ENCODE measurements at regions not wholly inside any gene's neighbourhood (a gene's known extent, or its start where the extent isn't known, plus 50 kb on each side); places are given as distances from the start of the nearest gene placed in this dataset.
"Not testable (repeated sequence)": the region's sequence is repeated elsewhere in the genome, so short reads cannot be mapped to it uniquely, and the experiment has no call there.

- DNase-seq (no peak), ATAC-seq (ENCODE audit: low FRiP score) (no peak)
- no peaks in the 10 kb centered on the region for H3K36me3 ChIP-seq (ENCODE audit: control insufficient read depth in 1 of 2, insufficient read depth in 2 of 2, low read length in 1 of 2)
- H3K4me3 ChIP-seq (ENCODE audit: low read length in 2 of 2): no peak overlapping the region
- no peaks in the 10 kb centered on the region for H3K9me3 ChIP-seq (ENCODE audit: control insufficient read depth, low read length)
- no peaks in the 10 kb centered on the region for H3K27me3 ChIP-seq (ENCODE audit: control insufficient read depth in 1 of 2, insufficient read depth in 2 of 2, low read length in 1 of 2)
- no peaks in the 10 kb centered on the region for H3K4me1 ChIP-seq (ENCODE audit: control insufficient read depth in 1 of 2, insufficient read depth in 2 of 2, low read length in 2 of 2)
- intact Hi-C loops (cut with DNase I): no loop called here
- 82 to 86% methylated on average over 4 of the region's 4 CpGs for WGBS, 2 donors
- H3K27ac ChIP-seq (ENCODE audit: low read depth in 1 of 2, low read length in 2 of 2): no peak overlapping the region
Measured at GRCh38 chr2:22958308-22958707, 426.7 kb upstream of the KLHL29 start.

DNA sequence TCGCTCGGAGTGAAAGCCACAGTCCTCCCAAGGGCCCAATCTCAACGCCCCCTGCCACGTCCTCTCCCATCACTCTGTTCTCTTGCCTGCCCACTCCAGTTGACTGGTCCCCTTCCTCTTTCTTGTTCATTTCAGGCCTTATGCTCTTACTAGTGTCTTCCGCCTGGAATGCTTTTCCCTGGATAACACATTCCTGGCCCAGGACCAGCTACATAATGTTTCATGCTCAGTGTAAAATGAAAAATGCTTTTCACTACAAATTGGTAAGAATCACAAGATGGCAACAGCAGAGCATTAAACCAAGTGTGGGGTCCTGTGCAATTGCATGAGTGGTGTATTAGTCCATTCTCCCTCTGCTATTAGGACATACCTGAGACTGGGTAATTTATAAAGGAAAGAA, 417.2 kb upstream of the KLHL29 start:
- no peak overlapping the region for H3K4me3 ChIP-seq (ENCODE audit: low read length in 2 of 2)
- no peak for DNase-seq
- no peaks in the 10 kb centered on the region for H3K36me3 ChIP-seq (ENCODE audit: control insufficient read depth in 1 of 2, insufficient read depth in 2 of 2, low read length in 1 of 2)
- H3K9me3 ChIP-seq (ENCODE audit: control insufficient read depth, low read length): peaks cover 2% of the 10 kb centered on the region
- no peak for ATAC-seq (ENCODE audit: low FRiP score)
- WGBS, 2 donors: 41 to 74% methylated on average over 5 of the region's 5 CpGs
- intact Hi-C loops (cut with DNase I): no loop called here
- no peak overlapping the region for H3K27ac ChIP-seq (ENCODE audit: low read depth in 1 of 2, low read length in 2 of 2)
- no peaks in the 10 kb centered on the region for H3K27me3 ChIP-seq (ENCODE audit: control insufficient read depth in 1 of 2, insufficient read depth in 2 of 2, low read length in 1 of 2)
- H3K4me1 ChIP-seq (ENCODE audit: control insufficient read depth in 1 of 2, insufficient read depth in 2 of 2, low read length in 2 of 2): no peaks in the 10 kb centered on the region

DNA sequence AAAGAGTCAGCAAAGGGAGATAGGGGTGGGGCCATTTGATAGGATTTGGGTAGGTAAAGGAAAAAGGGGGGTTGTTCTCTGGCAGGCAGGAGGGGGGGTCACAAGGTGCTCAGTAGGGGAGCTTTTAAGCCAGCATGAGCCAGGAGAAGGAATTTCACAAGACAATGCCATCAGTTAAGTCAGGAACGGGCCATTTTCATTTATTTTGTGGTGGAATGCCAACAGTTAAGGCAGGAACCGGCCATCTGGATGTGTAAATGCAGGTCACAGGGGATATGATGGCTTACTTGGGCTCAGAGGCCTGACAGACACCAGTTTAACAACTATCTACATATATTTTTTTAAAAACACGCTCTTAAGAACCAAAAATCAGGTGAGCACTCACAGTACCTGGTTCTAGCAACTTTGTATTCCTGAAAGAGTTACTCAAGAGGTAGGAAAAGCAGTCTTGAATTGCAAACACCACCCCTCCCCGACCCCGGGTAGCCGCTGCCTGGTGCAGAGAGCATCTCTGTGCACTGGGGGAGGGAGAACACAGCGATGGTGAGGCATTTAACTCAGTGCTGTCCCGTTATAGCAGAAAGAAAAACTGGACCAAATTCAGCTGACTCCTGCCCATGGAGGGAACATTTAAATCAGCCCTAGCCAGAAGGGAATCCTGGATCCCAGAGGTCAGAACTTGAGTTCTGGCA, 414.5 kb upstream of the KLHL29 start:
- no peak overlapping the region for H3K4me3 ChIP-seq (ENCODE audit: low read length in 2 of 2)
- no peak overlapping the region for H3K27ac ChIP-seq (ENCODE audit: low read depth in 1 of 2, low read length in 2 of 2)
- H3K27me3 ChIP-seq (ENCODE audit: control insufficient read depth in 1 of 2, insufficient read depth in 2 of 2, low read length in 1 of 2): no peaks in the 10 kb centered on the region
- H3K9me3 ChIP-seq (ENCODE audit: control insufficient read depth, low read length): peaks cover 2% of the 10 kb centered on the region
- DNase-seq: no peak
- intact Hi-C loops (cut with DNase I): no loop called here
- ATAC-seq (ENCODE audit: low FRiP score): no peak
- no peaks in the 10 kb centered on the region for H3K36me3 ChIP-seq (ENCODE audit: control insufficient read depth in 1 of 2, insufficient read depth in 2 of 2, low read length in 1 of 2)
- WGBS, 2 donors: 28 to 31% methylated on average over 8 of the region's 8 CpGs
- H3K4me1 ChIP-seq (ENCODE audit: control insufficient read depth in 1 of 2, insufficient read depth in 2 of 2, low read length in 2 of 2): no peaks in the 10 kb centered on the region

DNA sequence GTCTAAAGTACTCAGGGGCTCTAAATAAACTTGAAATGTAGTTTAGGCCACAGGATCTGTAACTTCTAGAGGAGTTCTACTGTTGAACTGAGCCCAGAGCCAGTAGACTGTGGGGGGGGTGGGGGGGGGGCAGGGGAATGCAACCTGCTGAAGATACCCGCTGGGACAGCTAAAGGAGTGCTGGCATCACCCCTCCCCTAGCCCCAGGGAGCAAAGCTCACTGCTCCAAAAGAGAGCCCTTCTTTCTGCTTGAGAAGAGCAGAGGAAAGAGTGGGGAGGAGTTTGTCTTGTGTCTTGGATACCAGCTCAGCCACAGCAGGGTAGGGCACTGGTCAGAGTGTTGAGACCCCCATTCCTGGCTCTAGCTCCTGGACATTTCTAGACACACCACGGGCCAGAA, 414.0 kb upstream of the KLHL29 start:
- ATAC-seq (ENCODE audit: low FRiP score): no peak
- no peak for DNase-seq
- peaks cover 2% of the 10 kb centered on the region for H3K9me3 ChIP-seq (ENCODE audit: control insufficient read depth, low read length)
- no peaks in the 10 kb centered on the region for H3K27me3 ChIP-seq (ENCODE audit: control insufficient read depth in 1 of 2, insufficient read depth in 2 of 2, low read length in 1 of 2)
- intact Hi-C loops (cut with DNase I): no loop called here
- H3K36me3 ChIP-seq (ENCODE audit: control insufficient read depth in 1 of 2, insufficient read depth in 2 of 2, low read length in 1 of 2): no peaks in the 10 kb centered on the region
- no peak overlapping the region for H3K4me3 ChIP-seq (ENCODE audit: low read length in 2 of 2)
- 57 to 59% methylated on average over 2 of the region's 2 CpGs for WGBS, 2 donors
- no peak overlapping the region for H3K27ac ChIP-seq (ENCODE audit: low read depth in 1 of 2, low read length in 2 of 2)
- H3K4me1 ChIP-seq (ENCODE audit: control insufficient read depth in 1 of 2, insufficient read depth in 2 of 2, low read length in 2 of 2): no peaks in the 10 kb centered on the region

- no peak for ATAC-seq (ENCODE audit: low FRiP score)
- no peaks in the 10 kb centered on the region for H3K27me3 ChIP-seq (ENCODE audit: control insufficient read depth in 1 of 2, insufficient read depth in 2 of 2, low read length in 1 of 2)
- 55 to 66% methylated on average over 1 of the region's 1 CpG for WGBS, 2 donors
- no peaks in the 10 kb centered on the region for H3K4me1 ChIP-seq (ENCODE audit: control insufficient read depth in 1 of 2, insufficient read depth in 2 of 2, low read length in 2 of 2)
- no peaks in the 10 kb centered on the region for H3K36me3 ChIP-seq (ENCODE audit: control insufficient read depth in 1 of 2, insufficient read depth in 2 of 2, low read length in 1 of 2)
- H3K27ac ChIP-seq (ENCODE audit: low read depth in 1 of 2, low read length in 2 of 2): no peak overlapping the region
- intact Hi-C loops (cut with DNase I): no loop called here
- H3K4me3 ChIP-seq (ENCODE audit: low read length in 2 of 2): no peak overlapping the region
- peaks cover 2% of the 10 kb centered on the region for H3K9me3 ChIP-seq (ENCODE audit: control insufficient read depth, low read length)
- no peak for DNase-seq
Measured at GRCh38 chr2:22981785-22982184, 403.2 kb upstream of the KLHL29 start.

DNA sequence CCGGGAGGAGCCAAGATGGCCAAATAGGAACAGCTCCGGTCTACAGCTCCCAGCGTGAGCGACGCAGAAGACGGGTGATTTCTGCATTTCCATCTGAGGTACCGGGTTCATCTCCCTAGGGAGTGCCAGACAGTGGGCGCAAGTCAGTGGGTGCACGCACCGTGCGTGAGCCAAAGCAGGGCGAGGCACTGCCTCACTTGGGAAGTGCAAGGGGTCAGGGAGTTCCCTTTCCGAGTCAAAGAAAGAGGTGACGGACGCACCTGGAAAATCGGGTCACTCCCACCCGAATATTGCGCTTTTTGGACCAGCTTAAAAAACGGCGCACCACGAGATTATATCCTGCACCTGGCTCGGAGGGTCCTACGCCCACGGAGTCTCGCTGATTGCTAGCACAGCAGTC, 400.8 kb upstream of the KLHL29 start:
- WGBS, 2 donors: 93 to 96% methylated on average over 20 to 21 of the region's 25 CpGs
- H3K27me3 ChIP-seq (ENCODE audit: control insufficient read depth in 1 of 2, insufficient read depth in 2 of 2, low read length in 1 of 2); H3K36me3 ChIP-seq (ENCODE audit: control insufficient read depth in 1 of 2, insufficient read depth in 2 of 2, low read length in 1 of 2); intact Hi-C loops (cut with DNase I); H3K9me3 ChIP-seq (ENCODE audit: control insufficient read depth, low read length); H3K4me1 ChIP-seq (ENCODE audit: control insufficient read depth in 1 of 2, insufficient read depth in 2 of 2, low read length in 2 of 2); DNase-seq; ATAC-seq (ENCODE audit: low FRiP score); H3K4me3 ChIP-seq (ENCODE audit: low read length in 2 of 2); H3K27ac ChIP-seq (ENCODE audit: low read depth in 1 of 2, low read length in 2 of 2): not testable (repeated sequence)

- Histone ChIP-seq H3K27me3 (ENCODE audit: control insufficient read depth in 1 of 2, insufficient read depth in 2 of 2, low read length in 1 of 2) (no peaks in the 10 kb centered on the region), H3K4me3 (ENCODE audit: low read length in 2 of 2) (no peak overlapping the region), H3K27ac (ENCODE audit: low read depth in 1 of 2, low read length in 2 of 2) (no peak overlapping the region), H3K4me1 (ENCODE audit: control insufficient read depth in 1 of 2, insufficient read depth in 2 of 2, low read length in 2 of 2) (no peaks in the 10 kb centered on the region), H3K36me3 (ENCODE audit: control insufficient read depth in 1 of 2, insufficient read depth in 2 of 2, low read length in 1 of 2) (no peaks in the 10 kb centered on the region), H3K9me3 (ENCODE audit: control insufficient read depth, low read length) (no peaks in the 10 kb centered on the region)
- DNase-seq (no peak), ATAC-seq (ENCODE audit: low FRiP score) (no peak)
- WGBS, 2 donors: 79 to 82% methylated on average over 3 of the region's 3 CpGs
- intact Hi-C loops (cut with DNase I): no loop called here
Measured at GRCh38 chr2:22990246-22990645, 394.7 kb upstream of the KLHL29 start.

DNA sequence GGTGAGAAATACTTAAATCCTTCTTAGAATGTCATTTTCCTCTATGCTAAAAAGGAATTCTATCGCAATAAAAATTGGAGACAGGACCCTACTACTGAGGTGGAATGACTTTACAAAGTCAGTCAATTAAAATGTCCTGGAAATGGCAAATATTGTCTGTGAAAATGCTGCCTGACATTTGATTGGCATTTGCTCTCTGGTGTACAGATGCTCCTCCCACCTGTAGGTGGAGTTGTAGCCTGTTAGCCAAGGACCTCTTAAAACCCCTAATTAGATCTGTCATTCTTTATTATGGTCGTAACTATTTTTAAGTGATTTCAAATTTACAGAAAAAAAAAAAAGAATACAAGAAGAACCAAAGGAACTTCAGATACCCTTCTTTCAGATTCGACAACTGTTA, 393.1 kb upstream of the KLHL29 start:
- H3K27me3 ChIP-seq (ENCODE audit: control insufficient read depth in 1 of 2, insufficient read depth in 2 of 2, low read length in 1 of 2): no peaks in the 10 kb centered on the region
- H3K36me3 ChIP-seq (ENCODE audit: control insufficient read depth in 1 of 2, insufficient read depth in 2 of 2, low read length in 1 of 2): no peaks in the 10 kb centered on the region
- no peak for DNase-seq
- no peak for ATAC-seq (ENCODE audit: low FRiP score)
- 78 to 80% methylated on average over 3 of the region's 3 CpGs for WGBS, 2 donors
- H3K9me3 ChIP-seq (ENCODE audit: control insufficient read depth, low read length): no peaks in the 10 kb centered on the region
- no peak overlapping the region for H3K27ac ChIP-seq (ENCODE audit: low read depth in 1 of 2, low read length in 2 of 2)
- no peak overlapping the region for H3K4me3 ChIP-seq (ENCODE audit: low read length in 2 of 2)
- intact Hi-C loops (cut with DNase I): no loop called here
- H3K4me1 ChIP-seq (ENCODE audit: control insufficient read depth in 1 of 2, insufficient read depth in 2 of 2, low read length in 2 of 2): no peaks in the 10 kb centered on the region

GRCh38 chr2:22992441-22992840, 392.5 kb upstream of the KLHL29 start:
- DNase-seq (no peak), ATAC-seq (ENCODE audit: low FRiP score) (no peak)
- 73 to 75% methylated on average over 2 of the region's 2 CpGs for WGBS, 2 donors
- Histone ChIP-seq H3K27me3 (ENCODE audit: control insufficient read depth in 1 of 2, insufficient read depth in 2 of 2, low read length in 1 of 2) (no peaks in the 10 kb centered on the region), H3K27ac (ENCODE audit: low read depth in 1 of 2, low read length in 2 of 2) (no peak overlapping the region), H3K9me3 (ENCODE audit: control insufficient read depth, low read length) (no peaks in the 10 kb centered on the region), H3K36me3 (ENCODE audit: control insufficient read depth in 1 of 2, insufficient read depth in 2 of 2, low read length in 1 of 2) (no peaks in the 10 kb centered on the region), H3K4me3 (ENCODE audit: low read length in 2 of 2) (no peak overlapping the region), H3K4me1 (ENCODE audit: control insufficient read depth in 1 of 2, insufficient read depth in 2 of 2, low read length in 2 of 2) (no peaks in the 10 kb centered on the region)
- intact Hi-C loops (cut with DNase I): no loop called here

All from aorta (tissue), 5 donors.